Astrocyte (in vitro differentiated cells and primary cell): ENCODE measurements at regions not wholly inside any gene's neighbourhood (a gene's known extent, or its start where the extent isn't known, plus 50 kb on each side); places are given as distances from the start of the nearest gene placed in this dataset.

Experiments used
- EZH2 ChIP-seq: IDR thresholded peaks from 2 replicates; pipeline ENCODE4 v1.6.1; 2012; ENCODE audit warnings: mild to moderate bottlenecking, low read length, inconsistent platforms; ENCODE audit not compliant: insufficient read depth
- TF ChIP-seq, protein P1 (sequence below): IDR thresholded peaks from 2 replicates; pipeline ENCODE4 v1.5.1; 2011; ENCODE audit warnings: low read depth, mild to moderate bottlenecking, inconsistent platforms, low read length, moderate library complexity; ENCODE audit not compliant: insufficient read depth

DNA sequence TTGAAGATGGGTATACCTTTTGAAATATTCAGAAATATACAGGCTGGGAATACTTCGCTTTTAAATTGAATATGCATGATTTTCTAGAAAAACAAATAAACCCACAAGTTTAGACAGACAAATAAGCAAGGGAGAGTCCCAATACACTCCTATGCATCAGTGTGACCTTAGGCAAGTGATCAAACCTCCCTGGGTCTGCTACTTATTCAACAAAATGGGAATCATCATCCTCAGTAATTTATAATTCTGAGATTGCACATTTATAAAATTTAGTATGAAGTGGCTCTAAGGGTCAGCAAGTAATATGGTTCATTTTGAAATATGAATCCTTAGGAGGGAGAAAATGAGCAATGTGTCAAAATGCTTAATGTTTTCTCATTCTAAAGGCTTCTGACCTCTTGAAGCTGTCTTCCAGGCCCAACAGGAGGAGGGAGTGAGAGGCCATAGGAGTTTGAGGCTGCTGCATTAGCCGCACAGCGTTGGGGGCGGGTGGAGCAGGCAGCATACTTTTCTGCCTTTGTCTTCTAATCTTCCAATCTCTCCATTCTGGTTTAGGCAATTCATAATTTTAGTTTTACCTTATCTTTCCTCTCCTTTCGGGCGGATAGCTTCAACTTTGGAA lies 155.1 kb downstream of the TRIB2 start:
- TF ChIP-seq, protein P1, sequence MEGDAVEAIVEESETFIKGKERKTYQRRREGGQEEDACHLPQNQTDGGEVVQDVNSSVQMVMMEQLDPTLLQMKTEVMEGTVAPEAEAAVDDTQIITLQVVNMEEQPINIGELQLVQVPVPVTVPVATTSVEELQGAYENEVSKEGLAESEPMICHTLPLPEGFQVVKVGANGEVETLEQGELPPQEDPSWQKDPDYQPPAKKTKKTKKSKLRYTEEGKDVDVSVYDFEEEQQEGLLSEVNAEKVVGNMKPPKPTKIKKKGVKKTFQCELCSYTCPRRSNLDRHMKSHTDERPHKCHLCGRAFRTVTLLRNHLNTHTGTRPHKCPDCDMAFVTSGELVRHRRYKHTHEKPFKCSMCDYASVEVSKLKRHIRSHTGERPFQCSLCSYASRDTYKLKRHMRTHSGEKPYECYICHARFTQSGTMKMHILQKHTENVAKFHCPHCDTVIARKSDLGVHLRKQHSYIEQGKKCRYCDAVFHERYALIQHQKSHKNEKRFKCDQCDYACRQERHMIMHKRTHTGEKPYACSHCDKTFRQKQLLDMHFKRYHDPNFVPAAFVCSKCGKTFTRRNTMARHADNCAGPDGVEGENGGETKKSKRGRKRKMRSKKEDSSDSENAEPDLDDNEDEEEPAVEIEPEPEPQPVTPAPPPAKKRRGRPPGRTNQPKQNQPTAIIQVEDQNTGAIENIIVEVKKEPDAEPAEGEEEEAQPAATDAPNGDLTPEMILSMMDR = no peak
- no peak for TF ChIP-seq EZH2
